Breast epithelium (tissue), 3 donors: ENCODE measurements at regions not wholly inside any gene's neighbourhood (a gene's known extent, or its start where the extent isn't known, plus 50 kb on each side); places are given as distances from the start of the nearest gene placed in this dataset.

Source experiments
- CTCF ChIP-seq, 3 donors: fragments of 450-650 bp; IDR thresholded peaks; one replicate each; pipeline ENCODE4 v1.5.1; 2016 to 2017; ENCODE audit warnings: antibody characterized with exemption in 3 of 3, mild to moderate bottlenecking in 3 of 3, moderate library complexity in 3 of 3
- POLR2A ChIP-seq: fragments of 450-650 bp; IDR thresholded peaks from one replicate; pipeline ENCODE4 v1.6.1; 2016; ENCODE audit warnings: antibody characterized with exemption, mild to moderate bottlenecking, moderate library complexity
- POLR2AphosphoS5 ChIP-seq, 3 donors: sonication (generic); formaldehyde crosslinking; IDR thresholded peaks; one replicate each; pipeline ENCODE4 v1.6.1; 2017; ENCODE audit warnings: antibody characterized with exemption in 3 of 3

GRCh38 chr11:90630176-90630575 lies 407.3 kb upstream of the CHORDC1 start:
- TF ChIP-seq CTCF (IDR thresholded peaks at IDR 0.05) (no peak), POLR2AphosphoS5 (IDR thresholded peaks at IDR 0.05) (no peak), POLR2A (no peak)
